ENCODE measurements at regions not wholly inside any gene's neighbourhood (a gene's known extent, or its start where the extent isn't known, plus 50 kb on each side); places are given as distances from the start of the nearest gene placed in this dataset.

- DNase-seq, result no peak
Measured at GRCh38 chr12:41981013-41981412, 163.7 kb downstream of the GXYLT1 start.

- no peak for DNase-seq
Measured at GRCh38 chr12:41980390-41980789, 164.3 kb downstream of the GXYLT1 start.

- DNase-seq, result no peak
Measured at GRCh38 chr12:41979574-41979973, 165.1 kb downstream of the GXYLT1 start.

- DNase-seq, result no peak
Measured at GRCh38 chr12:41972598-41972997, 172.1 kb downstream of the GXYLT1 start.

GRCh38 chr12:41972196-41972595 lies 172.5 kb downstream of the GXYLT1 start:
- no peak for DNase-seq

DNA sequence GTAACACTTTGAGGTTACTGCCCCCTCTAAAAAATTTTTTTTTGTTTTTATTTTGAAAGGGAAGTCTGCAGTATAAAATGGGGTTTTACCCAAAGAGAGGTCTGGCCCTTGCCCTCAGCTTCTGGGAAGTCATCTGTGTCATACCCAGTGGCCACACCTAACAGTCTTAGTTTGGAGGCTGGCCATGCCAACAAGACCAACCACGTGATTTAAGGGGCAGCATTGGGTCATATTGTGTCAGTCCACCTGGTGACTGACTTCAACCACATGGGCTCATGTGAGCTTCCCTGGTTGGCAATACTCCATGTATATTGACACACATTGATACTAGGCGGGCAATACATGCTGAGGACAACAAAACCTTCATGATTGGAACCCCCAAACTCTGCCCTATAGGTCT lies 173.9 kb downstream of the GXYLT1 start:
- DNase-seq, result no peak

- no peak for DNase-seq
Measured at GRCh38 chr12:41968599-41968998, 176.1 kb downstream of the GXYLT1 start.

- DNase-seq, result no peak
Measured at GRCh38 chr12:41967668-41968500, 176.8 kb downstream of the GXYLT1 start.

DNA sequence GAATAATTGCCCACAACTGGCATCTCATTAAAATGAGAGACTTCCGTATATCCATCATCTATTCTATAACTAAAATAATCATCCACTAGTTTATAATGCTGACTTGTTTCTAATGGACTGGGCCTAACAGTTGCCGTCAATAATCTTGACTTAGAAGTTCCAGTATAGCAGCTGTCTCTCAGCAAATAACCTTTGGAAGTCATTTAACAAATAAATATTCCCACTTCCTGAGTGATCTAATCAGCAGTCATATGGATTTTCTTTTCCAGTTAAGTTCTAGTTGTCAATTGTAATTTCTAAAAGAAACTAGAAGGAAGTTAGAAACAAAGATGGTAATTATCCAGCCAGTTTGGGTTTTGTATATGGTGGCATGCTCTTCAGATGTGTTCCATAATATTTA lies 177.8 kb downstream of the GXYLT1 start:
- no peak for DNase-seq

DNA sequence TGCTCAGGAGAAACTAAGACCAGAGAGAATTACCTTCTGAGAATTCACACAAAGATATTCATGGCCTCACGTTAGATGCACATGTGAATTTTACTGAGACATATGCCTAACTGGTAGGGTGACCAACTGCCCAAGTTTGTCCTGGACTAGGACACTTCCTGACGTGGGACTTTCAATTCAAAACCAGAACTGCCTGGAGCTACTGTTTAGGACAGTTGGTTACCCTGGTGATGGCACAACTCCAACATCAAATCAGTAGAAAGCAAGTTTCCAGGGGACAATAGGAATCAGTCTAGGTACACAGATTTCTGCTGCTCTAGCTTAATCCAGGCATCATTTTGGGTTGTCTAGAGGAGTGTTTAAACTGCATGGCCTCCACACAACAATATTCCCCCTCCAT lies 178.7 kb downstream of the GXYLT1 start:
- no peak for DNase-seq

DNA sequence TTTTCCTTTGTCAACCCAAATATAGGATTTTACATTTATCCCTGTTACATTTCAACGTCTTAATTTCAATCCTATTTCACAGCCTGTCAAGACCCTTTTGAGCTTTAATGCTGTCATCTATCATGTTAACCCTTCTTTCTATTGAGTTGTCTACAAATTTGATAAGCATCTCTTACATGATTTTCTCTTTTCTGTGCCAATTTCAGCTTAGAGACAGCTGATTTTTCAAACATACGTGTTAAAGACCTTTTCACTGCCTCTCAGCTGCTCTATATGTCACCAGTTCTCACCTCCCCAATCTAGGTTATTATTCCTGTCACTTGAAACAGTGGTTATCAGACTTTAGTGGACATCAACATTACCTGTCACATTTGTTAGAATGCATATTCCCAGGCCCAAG lies 181.3 kb downstream of the GXYLT1 start:
- DNase-seq, result no peak

- peak; percentile 16 for DNase-seq
Measured at GRCh38 chr12:41962171-41962572, 182.5 kb downstream of the GXYLT1 start.

- no peak for DNase-seq
Measured at GRCh38 chr12:41959271-41959670, 185.4 kb downstream of the GXYLT1 start.

GRCh38 chr12:41956353-41956752 lies 188.3 kb downstream of the GXYLT1 start:
- no peak for DNase-seq

- DNase-seq, result no peak
Measured at GRCh38 chr12:41950455-41950854, 194.2 kb downstream of the GXYLT1 start.

- no peak for DNase-seq
Measured at GRCh38 chr12:41946106-41946505, 198.6 kb downstream of the GXYLT1 start.

DNA sequence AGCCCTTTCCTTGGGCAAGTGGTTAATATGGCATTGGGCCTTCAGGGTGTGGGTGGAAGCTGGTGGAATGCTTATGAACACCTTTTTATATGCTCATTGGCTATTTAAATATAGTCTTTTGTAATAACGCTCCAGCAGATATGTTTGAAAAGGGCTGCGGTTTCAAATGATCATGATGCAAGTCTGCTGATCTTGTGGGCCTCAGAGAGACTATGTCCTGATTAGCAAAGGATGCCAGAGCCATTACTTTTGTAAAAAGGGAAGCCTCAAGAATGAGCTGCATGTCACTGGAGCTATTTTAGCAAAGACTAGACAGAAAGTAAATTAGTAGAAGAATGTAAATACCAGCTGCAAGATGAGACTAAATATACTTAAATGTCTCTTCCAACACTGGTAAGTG lies 200.5 kb downstream of the GXYLT1 start:
- no peak for DNase-seq

- DNase-seq, result no peak
Measured at GRCh38 chr12:41943671-41944070, 201.0 kb downstream of the GXYLT1 start.

GRCh38 chr12:41942354-41942753 lies 202.3 kb downstream of the GXYLT1 start:
- DNase-seq, result no peak

DNA sequence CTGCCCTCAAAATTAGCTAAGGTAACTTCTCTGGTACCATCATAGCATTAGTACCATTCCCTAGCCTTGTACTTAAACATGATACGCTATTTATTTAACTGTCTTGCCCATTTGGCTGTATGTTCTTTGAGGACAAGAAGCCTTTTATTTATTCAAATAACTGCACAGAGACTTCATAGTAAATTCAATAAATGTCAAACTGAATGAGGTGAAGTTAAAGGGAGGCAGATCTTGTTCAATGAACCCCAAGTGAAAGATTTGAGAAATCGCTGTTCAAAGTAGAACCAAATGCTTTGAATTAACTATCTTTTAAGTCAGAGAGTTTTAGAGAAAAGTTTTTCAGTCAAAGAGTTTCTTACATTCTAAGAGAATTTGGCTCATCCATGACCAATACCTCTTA lies 203.6 kb downstream of the GXYLT1 start:
- DNase-seq, result no peak

GRCh38 chr12:41940571-41940970 lies 204.1 kb downstream of the GXYLT1 start:
- DNase-seq, result no peak

GRCh38 chr12:41936333-41936732 lies 208.3 kb downstream of the GXYLT1 start:
- DNase-seq, result no peak

- no peak for DNase-seq
Measured at GRCh38 chr12:41935911-41936310, 208.8 kb downstream of the GXYLT1 start.

GRCh38 chr12:41932470-41932991 lies 212.1 kb downstream of the GXYLT1 start:
- DNase-seq, result peak; percentile 54

DNA sequence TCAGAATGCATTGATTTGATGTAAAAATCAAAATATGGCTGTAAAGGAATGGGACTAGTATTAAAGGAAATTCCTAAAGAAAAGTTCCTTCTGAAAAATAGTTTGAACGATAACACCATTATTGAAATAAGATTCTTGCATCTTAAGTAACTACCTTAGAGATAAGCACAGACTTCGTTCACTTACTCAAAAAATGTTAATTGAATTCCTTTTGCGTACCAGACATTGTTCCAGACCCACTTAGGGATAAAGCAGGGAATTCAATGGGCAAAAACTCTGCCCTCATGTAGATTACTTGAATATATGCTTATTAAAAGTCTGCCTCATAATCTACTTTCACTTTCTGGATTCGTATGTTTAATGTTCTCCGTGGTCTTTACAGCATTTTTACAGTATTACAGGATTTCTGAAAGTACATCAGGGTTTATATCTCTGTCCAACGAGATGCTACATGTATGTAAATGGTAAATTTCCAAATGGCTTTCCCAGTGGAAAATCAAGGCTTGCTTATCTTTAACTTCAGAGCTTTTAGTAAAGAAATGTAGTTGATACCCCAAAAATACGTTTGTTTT lies 213.7 kb downstream of the GXYLT1 start:
- no peak for DNase-seq

All from NCI-H345 (cell line).